Ishikawa (cell line): ENCODE measurements at regions not wholly inside any gene's neighbourhood (a gene's known extent, or its start where the extent isn't known, plus 50 kb on each side); places are given as distances from the start of the nearest gene placed in this dataset.

ENCODE experiments used
- CEBPB ChIP-seq: IDR thresholded peaks from 2 replicates; pipeline ENCODE4 v1.6.1; 2012
- EGR1 ChIP-seq: IDR thresholded peaks from 2 replicates; pipeline ENCODE4 v1.6.1; 2012
- EP300 ChIP-seq: IDR thresholded peaks from 2 replicates; pipeline ENCODE4 v1.6.1; 2012; ENCODE audit warnings: borderline replicate concordance
- FOXM1 ChIP-seq: IDR thresholded peaks from 2 replicates; pipeline ENCODE4 v1.6.1; 2012; ENCODE audit warnings: low read depth, borderline replicate concordance
- NFIC ChIP-seq: IDR thresholded peaks from 2 replicates; pipeline ENCODE4 v1.6.1; 2012
- RAD21 ChIP-seq: IDR thresholded peaks from 2 replicates; pipeline ENCODE4 v1.6.1; 2012; ENCODE audit warnings: low read depth
- TAF1 ChIP-seq: IDR thresholded peaks from 2 replicates; pipeline ENCODE4 v1.6.1; 2012; ENCODE audit warnings: low read depth, mild to moderate bottlenecking
- ZBTB7A ChIP-seq: IDR thresholded peaks from 2 replicates; pipeline ENCODE4 v1.6.1; 2012; ENCODE audit warnings: low read depth
- TF ChIP-seq, protein P1 (sequence below): IDR thresholded peaks from 2 replicates; pipeline ENCODE4 v1.6.1; 2012
- TF ChIP-seq, protein P2 (sequence below): IDR thresholded peaks from 2 replicates; pipeline ENCODE4 v1.6.1; 2012; ENCODE audit warnings: low read depth, mild to moderate bottlenecking
- TF ChIP-seq, protein P3 (sequence below): IDR thresholded peaks from 2 replicates; pipeline ENCODE4 v1.6.1; 2012

DNA sequence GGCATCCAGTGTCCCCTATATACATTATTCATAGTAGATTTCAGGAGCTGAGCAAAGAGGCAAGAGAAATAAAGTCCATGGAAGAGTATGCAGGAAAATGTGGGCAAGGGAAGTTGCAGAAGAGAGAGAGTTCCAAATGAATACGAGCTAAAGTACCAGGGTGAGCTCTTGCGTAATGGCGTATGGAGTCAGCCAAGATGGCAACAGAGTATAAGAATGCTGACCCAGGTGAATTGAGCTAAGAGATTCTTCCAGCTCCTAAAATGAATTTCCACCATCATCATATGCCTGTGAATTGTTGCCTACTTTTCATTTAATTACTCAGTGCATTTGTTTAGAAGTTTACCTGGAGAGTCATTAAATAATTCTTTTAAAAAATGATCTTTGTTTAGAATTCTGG, 153.2 kb upstream of the CNTNAP4 start:
- TF ChIP-seq TAF1 (no peak), RAD21 (no peak), EGR1 (no peak), FOXM1 (no peak), EP300 (no peak), CEBPB (no peak), ZBTB7A (no peak), NFIC (no peak)
- TF ChIP-seq, protein P1, sequence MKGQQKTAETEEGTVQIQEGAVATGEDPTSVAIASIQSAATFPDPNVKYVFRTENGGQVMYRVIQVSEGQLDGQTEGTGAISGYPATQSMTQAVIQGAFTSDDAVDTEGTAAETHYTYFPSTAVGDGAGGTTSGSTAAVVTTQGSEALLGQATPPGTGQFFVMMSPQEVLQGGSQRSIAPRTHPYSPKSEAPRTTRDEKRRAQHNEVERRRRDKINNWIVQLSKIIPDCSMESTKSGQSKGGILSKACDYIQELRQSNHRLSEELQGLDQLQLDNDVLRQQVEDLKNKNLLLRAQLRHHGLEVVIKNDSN = no peak
- TF ChIP-seq, protein P2, sequence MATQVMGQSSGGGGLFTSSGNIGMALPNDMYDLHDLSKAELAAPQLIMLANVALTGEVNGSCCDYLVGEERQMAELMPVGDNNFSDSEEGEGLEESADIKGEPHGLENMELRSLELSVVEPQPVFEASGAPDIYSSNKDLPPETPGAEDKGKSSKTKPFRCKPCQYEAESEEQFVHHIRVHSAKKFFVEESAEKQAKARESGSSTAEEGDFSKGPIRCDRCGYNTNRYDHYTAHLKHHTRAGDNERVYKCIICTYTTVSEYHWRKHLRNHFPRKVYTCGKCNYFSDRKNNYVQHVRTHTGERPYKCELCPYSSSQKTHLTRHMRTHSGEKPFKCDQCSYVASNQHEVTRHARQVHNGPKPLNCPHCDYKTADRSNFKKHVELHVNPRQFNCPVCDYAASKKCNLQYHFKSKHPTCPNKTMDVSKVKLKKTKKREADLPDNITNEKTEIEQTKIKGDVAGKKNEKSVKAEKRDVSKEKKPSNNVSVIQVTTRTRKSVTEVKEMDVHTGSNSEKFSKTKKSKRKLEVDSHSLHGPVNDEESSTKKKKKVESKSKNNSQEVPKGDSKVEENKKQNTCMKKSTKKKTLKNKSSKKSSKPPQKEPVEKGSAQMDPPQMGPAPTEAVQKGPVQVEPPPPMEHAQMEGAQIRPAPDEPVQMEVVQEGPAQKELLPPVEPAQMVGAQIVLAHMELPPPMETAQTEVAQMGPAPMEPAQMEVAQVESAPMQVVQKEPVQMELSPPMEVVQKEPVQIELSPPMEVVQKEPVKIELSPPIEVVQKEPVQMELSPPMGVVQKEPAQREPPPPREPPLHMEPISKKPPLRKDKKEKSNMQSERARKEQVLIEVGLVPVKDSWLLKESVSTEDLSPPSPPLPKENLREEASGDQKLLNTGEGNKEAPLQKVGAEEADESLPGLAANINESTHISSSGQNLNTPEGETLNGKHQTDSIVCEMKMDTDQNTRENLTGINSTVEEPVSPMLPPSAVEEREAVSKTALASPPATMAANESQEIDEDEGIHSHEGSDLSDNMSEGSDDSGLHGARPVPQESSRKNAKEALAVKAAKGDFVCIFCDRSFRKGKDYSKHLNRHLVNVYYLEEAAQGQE = no peak
- TF ChIP-seq, protein P3, sequence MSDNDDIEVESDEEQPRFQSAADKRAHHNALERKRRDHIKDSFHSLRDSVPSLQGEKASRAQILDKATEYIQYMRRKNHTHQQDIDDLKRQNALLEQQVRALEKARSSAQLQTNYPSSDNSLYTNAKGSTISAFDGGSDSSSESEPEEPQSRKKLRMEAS = no peak
